ENCODE measurements at regions not wholly inside any gene's neighbourhood (a gene's known extent, or its start where the extent isn't known, plus 50 kb on each side); places are given as distances from the start of the nearest gene placed in this dataset.

DNA sequence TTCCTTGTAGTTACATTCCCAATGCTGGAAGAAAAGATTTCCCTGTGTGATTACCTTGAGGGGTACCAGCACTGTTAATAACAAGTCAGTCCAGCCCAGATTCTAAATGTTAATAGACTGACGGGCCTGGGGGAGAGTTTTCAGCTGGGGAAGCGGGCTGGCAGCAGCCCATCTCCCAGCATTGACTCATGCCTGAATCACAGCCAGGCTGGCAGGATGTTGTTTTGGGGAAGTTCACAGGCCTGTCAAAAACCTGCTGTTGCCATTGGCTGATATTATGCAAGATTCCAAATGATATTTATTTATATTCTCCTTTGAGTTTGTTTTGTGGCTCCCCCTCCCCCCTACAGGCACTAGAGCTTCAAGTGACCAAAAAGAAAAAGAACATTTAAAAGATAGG, 213.9 kb upstream of the CNR1 start:
- TF ChIP-seq, protein P1, sequence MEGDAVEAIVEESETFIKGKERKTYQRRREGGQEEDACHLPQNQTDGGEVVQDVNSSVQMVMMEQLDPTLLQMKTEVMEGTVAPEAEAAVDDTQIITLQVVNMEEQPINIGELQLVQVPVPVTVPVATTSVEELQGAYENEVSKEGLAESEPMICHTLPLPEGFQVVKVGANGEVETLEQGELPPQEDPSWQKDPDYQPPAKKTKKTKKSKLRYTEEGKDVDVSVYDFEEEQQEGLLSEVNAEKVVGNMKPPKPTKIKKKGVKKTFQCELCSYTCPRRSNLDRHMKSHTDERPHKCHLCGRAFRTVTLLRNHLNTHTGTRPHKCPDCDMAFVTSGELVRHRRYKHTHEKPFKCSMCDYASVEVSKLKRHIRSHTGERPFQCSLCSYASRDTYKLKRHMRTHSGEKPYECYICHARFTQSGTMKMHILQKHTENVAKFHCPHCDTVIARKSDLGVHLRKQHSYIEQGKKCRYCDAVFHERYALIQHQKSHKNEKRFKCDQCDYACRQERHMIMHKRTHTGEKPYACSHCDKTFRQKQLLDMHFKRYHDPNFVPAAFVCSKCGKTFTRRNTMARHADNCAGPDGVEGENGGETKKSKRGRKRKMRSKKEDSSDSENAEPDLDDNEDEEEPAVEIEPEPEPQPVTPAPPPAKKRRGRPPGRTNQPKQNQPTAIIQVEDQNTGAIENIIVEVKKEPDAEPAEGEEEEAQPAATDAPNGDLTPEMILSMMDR (IDR thresholded peaks at IDR 0.05; ENCODE audit: extremely low read depth, missing control alignments): no peak
- no peak for DNase-seq (ENCODE audit: low spot score)

DNA sequence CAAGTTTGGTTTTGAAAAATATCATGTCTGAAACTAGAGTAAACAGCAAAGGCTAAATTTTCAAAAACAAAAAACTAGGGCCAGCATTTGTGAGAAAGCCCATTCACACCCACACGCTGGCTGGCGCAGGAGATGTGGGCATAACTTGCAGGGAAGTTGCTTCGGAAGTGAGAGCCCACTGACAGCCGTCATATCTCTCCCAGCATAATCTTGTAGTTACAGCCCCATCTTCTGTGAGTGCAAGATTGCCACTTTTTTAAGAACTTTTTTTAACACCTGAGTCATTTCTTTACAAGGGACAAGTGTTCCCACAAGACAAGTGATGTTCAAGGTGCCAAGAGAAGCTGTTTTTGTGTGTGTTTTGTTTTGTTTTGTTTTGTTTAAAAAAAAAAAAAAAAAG, 212.5 kb upstream of the CNR1 start:
- TF ChIP-seq, protein P1 (IDR thresholded peaks at IDR 0.05; ENCODE audit: extremely low read depth, missing control alignments): no peak
- DNase-seq (ENCODE audit: low spot score): no peak

DNA sequence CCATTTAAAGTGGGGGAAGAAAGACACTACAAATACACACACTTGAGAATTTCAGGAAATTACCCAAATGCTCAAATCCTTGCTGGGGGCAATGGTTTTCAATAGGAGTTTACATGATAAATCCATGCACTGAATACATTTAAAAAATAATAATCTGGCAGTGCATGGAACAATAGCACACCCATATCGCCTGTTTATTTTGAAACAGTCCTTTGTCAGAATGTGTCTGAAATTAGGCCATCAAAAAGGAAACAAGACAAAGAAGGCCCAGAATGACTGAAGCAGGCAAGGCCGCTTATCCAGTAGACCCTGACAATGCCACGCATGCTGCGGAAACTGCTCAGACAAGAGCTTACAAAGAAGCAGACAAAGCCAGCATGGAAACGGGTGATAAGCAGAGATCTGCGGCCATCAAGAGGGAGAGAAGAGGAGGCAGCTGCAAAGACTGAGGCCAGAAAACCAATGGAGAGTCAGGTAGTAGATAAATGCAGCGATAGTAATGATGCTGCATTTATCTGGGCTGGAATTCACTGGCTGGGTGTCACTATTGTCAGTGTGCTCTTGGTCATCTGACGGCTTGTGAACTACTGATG, 211.9 kb upstream of the CNR1 start:
- TF ChIP-seq, protein P1 (IDR thresholded peaks at IDR 0.05; ENCODE audit: extremely low read depth, missing control alignments): no peak

DNA sequence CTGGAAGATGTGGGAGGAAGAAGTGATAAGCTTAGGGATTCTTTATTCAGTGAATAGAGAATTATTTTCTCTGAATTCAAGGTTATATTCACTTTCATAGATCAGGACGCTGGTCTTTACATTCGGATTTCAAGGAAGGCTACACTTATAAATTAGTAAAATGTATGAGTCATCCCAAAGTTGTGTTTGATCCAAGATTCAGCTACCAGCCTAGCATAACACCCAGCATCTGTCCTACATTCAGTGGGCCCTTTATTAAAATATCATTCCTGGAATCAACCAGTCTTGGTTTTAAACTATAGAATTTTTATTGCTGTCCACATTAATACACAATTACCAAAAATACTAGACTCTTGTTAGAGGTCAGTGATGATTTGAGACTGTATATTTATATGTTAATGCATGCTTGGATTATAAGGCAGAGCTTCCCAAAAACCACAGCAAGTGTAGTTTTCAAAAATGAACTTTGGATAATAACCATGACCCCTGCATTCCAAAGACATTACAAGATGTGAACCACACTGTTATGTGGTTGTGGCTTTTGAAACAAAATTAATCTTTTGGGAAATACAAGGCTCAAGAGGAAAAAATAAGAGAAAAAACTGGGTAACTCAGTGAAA, 210.7 kb upstream of the CNR1 start:
- TF ChIP-seq, protein P1 (IDR thresholded peaks at IDR 0.05; ENCODE audit: extremely low read depth, missing control alignments): no peak
- no peak for DNase-seq (ENCODE audit: low spot score)

More for the DNA sequence above, 211.9 kb upstream of the CNR1 start:
- DNase-seq (ENCODE audit: low spot score): no peak

DNA sequence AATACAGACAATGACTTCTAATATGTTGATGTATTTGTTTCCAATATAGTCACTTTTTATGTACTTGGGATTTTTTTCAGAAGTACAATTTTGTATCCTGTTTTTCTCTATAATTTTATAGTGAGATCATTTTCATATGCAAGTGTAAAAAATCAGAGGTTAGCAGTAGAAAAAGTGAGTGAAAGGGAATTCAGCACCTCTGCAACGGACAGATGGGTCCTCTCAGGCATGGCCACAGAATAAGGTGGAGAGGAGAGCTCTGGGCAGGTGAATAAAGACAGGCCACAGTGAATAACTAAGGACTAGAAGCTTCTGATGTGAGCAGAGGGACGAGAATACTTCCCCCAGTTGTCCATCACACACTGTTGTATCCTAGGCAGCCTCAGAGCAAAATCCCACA, 210.1 kb upstream of the CNR1 start:
- TF ChIP-seq, protein P1 (IDR thresholded peaks at IDR 0.05; ENCODE audit: extremely low read depth, missing control alignments): no peak

DNA sequence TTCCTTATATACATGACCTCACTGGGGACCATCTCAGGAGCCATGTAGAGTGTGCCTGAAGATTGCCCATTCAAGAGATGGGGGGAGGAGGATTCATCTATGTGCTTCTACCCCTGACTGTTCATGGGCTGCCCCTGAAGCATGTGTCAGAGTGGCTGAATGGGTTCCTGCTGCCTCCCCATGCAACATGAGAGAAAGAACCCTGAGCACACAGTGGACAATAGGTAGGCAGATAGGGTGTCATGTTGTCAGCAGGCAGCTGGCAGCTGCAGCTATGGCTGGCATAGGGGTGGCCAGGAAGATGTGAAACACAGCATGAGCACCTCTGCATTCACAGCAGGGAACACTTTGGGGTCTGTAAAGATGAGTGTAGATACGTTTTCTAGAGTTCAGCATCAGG, 208.4 kb upstream of the CNR1 start:
- TF ChIP-seq, protein P1 (IDR thresholded peaks at IDR 0.05; ENCODE audit: extremely low read depth, missing control alignments): no peak
- DNase-seq (ENCODE audit: low spot score): no peak

More for the DNA sequence above, 210.1 kb upstream of the CNR1 start:
- DNase-seq (ENCODE audit: low spot score): no peak

DNA sequence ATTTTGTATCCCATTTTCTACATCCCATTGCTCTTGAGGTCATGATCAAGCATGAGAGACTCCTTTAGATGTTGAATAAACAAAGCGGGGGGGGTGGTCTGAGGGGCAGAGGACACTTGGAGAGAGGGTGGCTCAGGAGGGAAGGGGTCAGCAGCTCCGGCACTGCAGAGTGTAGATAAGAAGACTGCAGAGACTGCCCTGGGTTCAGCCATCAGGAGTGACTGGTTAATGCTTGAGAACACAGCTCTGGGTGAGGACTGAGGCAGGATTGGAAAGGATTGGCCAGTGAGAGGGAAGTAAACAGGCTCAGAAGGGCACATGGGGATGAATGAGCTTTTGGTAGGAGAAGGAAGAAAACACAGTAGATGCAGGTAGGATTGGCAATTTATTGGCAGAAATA, 205.3 kb upstream of the CNR1 start:
- DNase-seq (ENCODE audit: low spot score): no peak
- TF ChIP-seq, protein P1 (IDR thresholded peaks at IDR 0.05; ENCODE audit: extremely low read depth, missing control alignments): no peak
